Effector memory CD4-positive, alpha-beta T cell (primary cell): ENCODE measurements at regions not wholly inside any gene's neighbourhood (a gene's known extent, or its start where the extent isn't known, plus 50 kb on each side); places are given as distances from the start of the nearest gene placed in this dataset.

ENCODE experiments used
- DNase-seq, 3 donors: peaks; one replicate each; pipeline ENCODE4 v3.0.0-alpha.2; 2020
- H3K27ac ChIP-seq: 2 replicates; pipeline ENCODE4 v1.7.0; 2013; ENCODE audit warnings: mild to moderate bottlenecking, low read length, moderate library complexity; ENCODE audit not compliant: insufficient read depth, poor library complexity, severe bottlenecking
- H3K27me3 ChIP-seq: replicated peaks from 2 replicates; pipeline ENCODE4 v1.7.0; 2013; ENCODE audit warnings: mild to moderate bottlenecking, low read length; ENCODE audit not compliant: insufficient read depth, control insufficient read depth, poor library complexity, severe bottlenecking
- H3K36me3 ChIP-seq: 2 replicates; pipeline ENCODE4 v1.7.0; 2013; ENCODE audit warnings: mild to moderate bottlenecking, low read length, moderate library complexity; ENCODE audit not compliant: control insufficient read depth, insufficient read depth
- H3K4me1 ChIP-seq: 2 replicates; pipeline ENCODE4 v1.7.0; 2013; ENCODE audit warnings: low read length, mild to moderate bottlenecking; ENCODE audit not compliant: control insufficient read depth, insufficient read depth, poor library complexity, severe bottlenecking
- H3K4me3 ChIP-seq: 2 replicates; pipeline ENCODE4 v1.7.0; 2013; ENCODE audit warnings: low read length, low read depth, mild to moderate bottlenecking; ENCODE audit not compliant: insufficient read depth, poor library complexity, severe bottlenecking
- H3K9me3 ChIP-seq: 2 replicates; pipeline ENCODE4 v1.7.0; 2013; ENCODE audit warnings: mild to moderate bottlenecking, low read length, moderate library complexity; ENCODE audit not compliant: control insufficient read depth

DNA sequence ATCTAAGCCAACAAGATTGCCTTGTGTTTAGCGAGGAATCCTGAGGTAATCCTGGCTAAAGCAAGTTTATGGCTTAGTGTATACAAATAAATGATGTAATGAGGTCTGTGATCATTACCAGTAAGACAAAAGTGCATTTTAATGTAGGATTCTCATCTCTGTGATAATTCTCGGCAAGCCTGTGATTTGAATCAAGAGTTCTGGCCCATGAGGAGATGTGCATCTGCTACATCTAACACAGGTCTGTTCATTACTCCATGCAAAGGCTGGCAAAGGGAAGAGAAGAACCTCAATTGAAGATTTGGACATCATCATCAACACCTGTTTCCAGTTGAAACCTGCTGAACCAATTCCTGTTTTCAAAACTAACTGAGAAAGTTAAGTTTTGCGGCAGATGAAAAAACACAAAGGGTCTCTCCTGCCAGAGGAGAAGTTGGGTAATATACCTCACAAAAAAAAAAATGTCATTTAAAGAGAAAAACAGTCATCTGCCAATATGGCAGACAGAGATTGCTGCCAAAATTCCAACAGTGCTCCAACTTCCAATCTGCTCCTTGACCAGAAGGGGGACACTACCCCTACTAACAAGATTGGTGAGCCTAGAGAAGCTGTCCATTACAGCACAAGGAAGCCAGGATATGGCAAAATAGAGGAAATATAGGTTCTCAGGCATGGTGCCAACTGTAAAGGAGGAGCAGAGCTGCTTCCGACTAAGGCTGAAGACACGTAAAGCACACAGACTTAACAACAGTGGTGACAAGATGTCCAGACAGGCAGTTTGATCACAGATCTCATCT is 453.7 kb downstream of the TTLL7 start:
- no peaks in the 10 kb centered on the region for H3K4me1 ChIP-seq
- no peak overlapping the region for H3K4me3 ChIP-seq
- no peaks in the 10 kb centered on the region for H3K27me3 ChIP-seq
- no peak for DNase-seq
- H3K9me3 ChIP-seq, result no peaks in the 10 kb centered on the region
- H3K36me3 ChIP-seq, result no peaks in the 10 kb centered on the region
- no peak overlapping the region for H3K27ac ChIP-seq

GRCh38 chr1:83543222-83543973 is 455.5 kb downstream of the TTLL7 start:
- no peaks in the 10 kb centered on the region for H3K9me3 ChIP-seq
- H3K27ac ChIP-seq, result no peak overlapping the region
- H3K36me3 ChIP-seq, result no peaks in the 10 kb centered on the region
- H3K4me1 ChIP-seq, result no peaks in the 10 kb centered on the region
- no peak overlapping the region for H3K4me3 ChIP-seq
- no peaks in the 10 kb centered on the region for H3K27me3 ChIP-seq
- no peak for DNase-seq

DNA sequence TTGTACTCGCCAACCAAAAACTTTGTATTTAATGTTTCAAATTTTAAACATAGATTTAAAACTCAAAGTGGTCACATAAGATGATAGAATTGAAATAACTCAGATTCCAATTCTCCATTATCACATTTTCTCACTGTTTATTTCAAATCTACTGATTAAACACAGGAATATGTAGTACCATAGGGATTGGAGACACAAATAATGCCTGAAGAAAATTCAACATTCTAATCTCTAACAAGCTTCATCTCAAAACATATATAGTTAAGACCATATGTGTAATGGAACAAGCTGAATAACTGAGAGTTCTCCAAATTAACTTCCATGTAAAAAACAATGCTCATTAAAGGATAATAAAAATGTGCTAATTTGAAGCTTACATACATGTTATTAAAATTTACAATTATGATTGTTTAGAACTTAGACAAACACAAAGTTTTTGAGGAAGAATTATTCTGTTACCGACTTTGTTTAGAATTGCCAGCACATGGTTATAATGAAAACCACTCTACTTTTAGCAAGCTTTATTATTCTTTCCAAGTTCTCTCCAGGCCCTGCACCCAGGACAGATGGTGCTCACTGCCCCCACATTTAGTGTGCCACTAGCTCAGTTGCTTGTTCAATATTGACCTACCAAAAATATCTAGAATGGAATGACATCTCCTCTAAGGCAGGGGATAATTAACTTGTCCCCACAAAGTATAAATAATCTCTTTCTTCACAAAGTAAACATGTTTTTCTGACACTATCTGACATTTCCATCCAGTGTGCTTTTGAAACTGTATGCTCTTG is 467.2 kb downstream of the TTLL7 start:
- H3K4me1 ChIP-seq, result no peaks in the 10 kb centered on the region
- H3K36me3 ChIP-seq, result no peaks in the 10 kb centered on the region
- H3K27ac ChIP-seq, result no peak overlapping the region
- no peak overlapping the region for H3K4me3 ChIP-seq
- H3K9me3 ChIP-seq, result no peaks in the 10 kb centered on the region
- no peak for DNase-seq
- no peaks in the 10 kb centered on the region for H3K27me3 ChIP-seq

GRCh38 chr1:83530506-83530905 is 468.4 kb downstream of the TTLL7 start:
- no peak overlapping the region for H3K27ac ChIP-seq
- H3K4me1 ChIP-seq, result no peaks in the 10 kb centered on the region
- no peaks in the 10 kb centered on the region for H3K9me3 ChIP-seq
- no peak for DNase-seq
- no peaks in the 10 kb centered on the region for H3K36me3 ChIP-seq
- H3K27me3 ChIP-seq, result no peaks in the 10 kb centered on the region
- H3K4me3 ChIP-seq, result no peak overlapping the region

- H3K4me3 ChIP-seq, result no peak overlapping the region
- no peaks in the 10 kb centered on the region for H3K4me1 ChIP-seq
- DNase-seq, result no peak
- no peaks in the 10 kb centered on the region for H3K9me3 ChIP-seq
- no peaks in the 10 kb centered on the region for H3K27me3 ChIP-seq
- H3K36me3 ChIP-seq, result no peaks in the 10 kb centered on the region
- no peak overlapping the region for H3K27ac ChIP-seq
These were observed 470.9 kb downstream of the TTLL7 start for GRCh38 chr1:83527987-83528386.

GRCh38 chr1:83520797-83521196 is 478.1 kb downstream of the TTLL7 start:
- no peaks in the 10 kb centered on the region for H3K9me3 ChIP-seq
- no peaks in the 10 kb centered on the region for H3K4me1 ChIP-seq
- no peak overlapping the region for H3K27ac ChIP-seq
- no peak for DNase-seq
- no peak overlapping the region for H3K4me3 ChIP-seq
- no peaks in the 10 kb centered on the region for H3K36me3 ChIP-seq
- no peaks in the 10 kb centered on the region for H3K27me3 ChIP-seq

- no peak overlapping the region for H3K27ac ChIP-seq
- no peak overlapping the region for H3K4me3 ChIP-seq
- no peak for DNase-seq
- H3K9me3 ChIP-seq, result no peaks in the 10 kb centered on the region
- no peaks in the 10 kb centered on the region for H3K36me3 ChIP-seq
- H3K27me3 ChIP-seq, result no peaks in the 10 kb centered on the region
- no peaks in the 10 kb centered on the region for H3K4me1 ChIP-seq
These were observed 482.6 kb downstream of the TTLL7 start for GRCh38 chr1:83516369-83516768.

GRCh38 chr1:83515578-83516154 is 483.3 kb downstream of the TTLL7 start:
- Histone ChIP-seq H3K27ac (no peak overlapping the region), H3K4me1 (no peaks in the 10 kb centered on the region), H3K4me3 (no peak overlapping the region), H3K27me3 (no peaks in the 10 kb centered on the region), H3K9me3 (no peaks in the 10 kb centered on the region), H3K36me3 (no peaks in the 10 kb centered on the region)
- no peak for DNase-seq

DNA sequence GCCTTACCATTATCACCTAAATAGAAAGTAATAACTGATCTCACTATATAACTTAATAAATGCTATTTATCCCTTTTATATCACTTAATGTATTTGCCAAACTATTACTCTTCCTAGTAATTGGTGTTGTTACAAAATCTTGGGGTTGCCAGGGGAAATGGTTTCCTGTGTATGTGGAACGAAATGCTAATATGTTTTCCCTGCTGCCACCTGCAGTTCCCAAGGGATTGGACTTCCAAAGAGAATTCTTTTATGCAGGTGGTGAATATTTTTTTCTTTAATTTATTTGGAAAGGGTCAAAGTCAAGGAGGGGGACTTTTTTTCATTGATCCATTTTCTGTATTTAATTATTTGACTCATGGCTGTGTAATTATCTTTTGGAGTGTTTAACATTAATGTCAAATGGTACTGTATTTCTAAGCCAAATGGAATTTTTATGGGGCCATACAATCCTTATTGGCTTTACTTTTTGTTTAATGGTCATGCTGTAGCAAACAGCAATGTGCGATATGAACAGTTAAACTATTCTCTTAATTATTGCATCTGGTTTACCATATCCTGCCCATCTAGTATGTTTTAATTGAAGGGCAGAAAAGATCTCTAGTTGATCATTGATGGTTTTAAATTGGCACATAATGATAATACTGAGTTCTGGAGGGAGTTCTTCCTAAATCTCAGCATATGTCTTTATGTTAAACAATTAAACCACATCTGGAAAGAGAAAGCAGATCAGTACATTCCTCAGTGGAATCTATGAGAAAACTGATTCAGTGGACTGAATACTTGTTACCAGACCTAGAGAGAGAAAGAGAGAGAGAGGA is 486.3 kb downstream of the TTLL7 start:
- DNase-seq, result no peak
- H3K27ac ChIP-seq, result no peak overlapping the region
- no peaks in the 10 kb centered on the region for H3K27me3 ChIP-seq
- H3K4me3 ChIP-seq, result no peak overlapping the region
- no peaks in the 10 kb centered on the region for H3K36me3 ChIP-seq
- no peaks in the 10 kb centered on the region for H3K9me3 ChIP-seq
- no peaks in the 10 kb centered on the region for H3K4me1 ChIP-seq
